ENCODE measurements at regions not wholly inside any gene's neighbourhood (a gene's known extent, or its start where the extent isn't known, plus 50 kb on each side); places are given as distances from the start of the nearest gene placed in this dataset.
"Not testable (repeated sequence)": the region's sequence is repeated elsewhere in the genome, so short reads cannot be mapped to it uniquely, and the experiment has no call there.

DNA sequence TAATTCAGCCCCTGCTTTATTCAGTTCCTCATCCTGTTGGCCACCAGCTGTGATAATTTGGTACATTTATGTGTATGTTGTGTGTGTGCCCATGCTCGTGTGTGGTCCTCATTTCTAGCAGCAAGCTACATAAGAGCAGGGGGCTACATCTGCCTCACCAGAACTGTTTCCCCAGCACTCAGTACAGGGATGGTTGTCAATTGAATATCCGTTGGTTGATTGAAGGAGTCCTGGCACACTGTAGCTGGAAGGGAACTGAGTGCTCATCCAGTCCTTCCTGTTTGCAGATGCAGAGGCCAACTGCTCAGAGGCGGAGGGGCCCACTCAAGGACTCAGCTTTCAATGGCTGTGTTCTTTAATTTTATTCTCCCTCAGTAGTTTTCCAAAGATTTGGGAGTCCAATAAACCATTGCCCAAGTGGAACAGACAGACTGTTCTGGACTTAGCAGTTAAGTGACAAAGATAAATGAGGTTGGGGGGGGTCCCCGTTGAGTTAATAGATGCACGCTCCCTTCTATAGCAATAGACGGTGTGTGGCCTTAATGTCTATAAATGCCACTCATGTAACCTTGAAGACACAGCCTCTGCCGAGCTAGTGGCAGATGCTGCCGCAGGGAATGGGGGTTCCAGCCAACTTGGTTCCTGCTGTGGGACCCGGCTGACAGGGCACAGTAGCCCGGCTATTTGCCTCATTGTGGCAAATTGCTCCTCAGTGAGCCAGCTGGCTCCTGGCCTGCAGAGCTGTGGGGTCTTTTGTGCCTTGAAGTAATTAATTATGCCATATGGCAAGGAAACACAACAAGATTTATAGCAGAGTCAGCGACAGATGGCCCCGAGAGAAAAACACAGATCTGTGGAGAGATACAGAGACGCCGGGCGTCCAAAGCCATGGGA is 71.4 kb upstream of the GRK3 start:
- DNase-seq = no peak

GRCh38 chr22:25493794-25494193 is 70.7 kb upstream of the GRK3 start:
- no peak for DNase-seq

GRCh38 chr22:25494774-25495173 is 69.7 kb upstream of the GRK3 start:
- DNase-seq = no peak

DNA sequence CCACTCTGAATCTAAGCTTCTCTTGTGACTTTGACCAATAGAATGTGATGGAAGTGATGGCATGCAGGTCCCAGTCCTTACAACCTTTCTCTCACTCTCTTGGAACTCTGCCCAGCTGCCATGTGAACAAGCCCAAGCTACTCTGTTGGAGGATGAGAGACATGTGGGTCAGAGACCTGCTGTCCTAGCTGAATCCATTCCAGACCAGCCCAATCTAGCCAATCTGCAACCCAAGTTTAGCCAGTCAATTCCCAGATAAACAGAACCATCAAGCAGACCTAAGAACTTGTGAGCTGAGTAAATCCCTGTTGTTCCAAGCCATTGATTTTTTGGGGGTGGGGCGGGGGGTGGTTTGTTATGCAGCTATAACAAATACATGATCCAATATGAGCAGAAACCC is 69.2 kb upstream of the GRK3 start:
- peak; percentile 18 for DNase-seq

DNA sequence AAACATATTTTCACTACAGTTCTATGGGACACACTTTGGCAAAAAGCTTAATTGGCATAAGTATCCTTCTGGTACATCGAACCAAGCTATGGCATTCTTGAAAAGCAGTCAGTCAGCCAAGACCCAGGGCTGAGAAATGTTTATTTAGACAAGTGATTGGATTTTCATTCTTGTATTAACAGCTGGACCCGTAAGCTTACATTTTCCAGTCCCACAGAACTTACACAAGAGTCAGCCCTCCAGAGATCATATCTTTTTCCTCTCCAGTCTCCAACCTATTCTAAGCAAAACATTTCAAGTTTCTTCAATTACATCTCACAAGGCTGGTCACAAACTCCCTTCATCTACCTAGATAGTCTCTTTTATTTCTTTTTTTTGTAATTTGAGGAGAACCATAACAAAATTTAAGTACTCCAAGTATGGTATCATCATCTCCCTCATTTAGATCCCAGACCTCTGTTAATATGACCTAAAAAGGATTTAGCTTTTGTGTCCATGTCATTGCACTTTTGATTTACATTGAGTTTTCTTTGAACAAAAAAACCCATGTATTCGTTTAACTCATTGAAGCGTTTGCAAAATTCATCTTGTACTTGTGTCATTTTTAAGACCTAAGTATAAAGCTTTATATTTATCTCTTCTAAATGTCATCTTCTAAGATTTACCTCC is 67.9 kb upstream of the GRK3 start:
- DNase-seq = no peak

GRCh38 chr22:25497181-25497641 is 67.3 kb upstream of the GRK3 start:
- peak; percentile 8 for DNase-seq

DNA sequence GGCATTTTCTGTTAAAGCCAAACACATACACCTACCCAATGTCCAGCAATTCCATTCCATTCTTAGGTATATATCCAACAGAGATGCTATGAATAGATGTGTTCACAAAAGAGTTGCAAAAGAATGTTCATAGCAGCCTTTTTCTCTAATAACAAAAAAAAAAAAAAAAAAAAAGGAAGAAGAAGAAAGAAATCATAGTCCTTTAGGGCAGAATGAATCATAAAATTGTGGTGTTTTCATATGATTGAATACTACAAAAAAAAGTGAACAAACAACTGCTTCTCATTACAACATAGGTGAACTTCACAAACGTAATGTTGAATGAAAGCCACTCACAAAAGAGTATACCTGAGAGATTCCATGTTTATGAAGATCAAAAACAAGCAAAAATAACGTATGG is 66.8 kb upstream of the GRK3 start:
- no peak for DNase-seq

- DNase-seq = not testable (repeated sequence)
Observed at GRCh38 chr22:25500671-25501070, 63.8 kb upstream of the GRK3 start.

- not testable (repeated sequence) for DNase-seq
Observed at GRCh38 chr22:25504017-25504416, 60.5 kb upstream of the GRK3 start.

- no peak for DNase-seq
Observed at GRCh38 chr22:25508161-25508560, 56.3 kb upstream of the GRK3 start.

DNA sequence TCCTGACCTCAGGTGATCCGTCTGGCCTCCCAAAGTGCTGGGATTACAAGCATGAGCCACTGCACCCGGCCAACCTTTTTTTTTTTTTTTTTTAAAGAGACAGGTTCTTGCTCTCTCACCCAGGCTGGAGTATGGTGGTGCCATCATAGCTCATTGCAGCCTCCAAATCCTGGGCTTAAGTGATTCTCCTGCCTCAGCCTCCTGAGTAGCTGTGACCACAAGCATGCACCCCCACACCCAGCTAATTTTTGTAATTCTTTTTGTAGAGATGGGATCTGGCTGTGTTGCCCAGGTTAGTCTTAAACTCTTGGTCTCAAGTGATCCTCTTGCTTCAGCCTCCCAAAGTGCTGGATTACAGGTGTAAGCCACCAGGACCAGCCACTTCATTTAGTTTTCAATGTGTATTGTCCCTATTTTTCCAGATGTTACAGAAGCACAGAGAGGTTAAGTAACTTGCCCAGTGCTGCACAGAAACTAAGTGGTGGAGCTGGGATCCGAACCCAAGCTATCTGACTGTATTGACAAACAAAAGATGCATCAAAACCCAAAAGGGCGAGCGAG is 55.6 kb upstream of the GRK3 start:
- no peak for DNase-seq

DNA sequence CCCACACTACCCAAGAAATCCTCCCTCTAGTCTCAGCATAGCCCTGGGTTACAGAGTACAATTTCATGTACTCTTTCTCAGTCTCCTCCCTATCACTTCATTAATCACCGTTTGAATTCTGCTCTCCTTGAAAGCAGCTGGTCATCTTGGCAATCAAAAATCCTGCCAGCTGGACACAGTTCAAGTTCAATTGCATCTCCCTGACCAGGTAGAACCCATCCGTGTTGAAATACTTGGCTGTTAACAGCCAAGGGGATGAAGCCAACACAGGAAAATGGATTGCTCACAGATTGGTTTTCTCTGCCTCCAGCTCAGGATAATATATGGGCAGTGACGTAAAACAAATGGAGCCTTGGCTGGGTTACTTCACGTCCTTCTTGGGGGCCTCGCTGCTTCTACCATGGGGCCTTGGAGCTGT is 55.1 kb upstream of the GRK3 start:
- no peak for DNase-seq

DNA sequence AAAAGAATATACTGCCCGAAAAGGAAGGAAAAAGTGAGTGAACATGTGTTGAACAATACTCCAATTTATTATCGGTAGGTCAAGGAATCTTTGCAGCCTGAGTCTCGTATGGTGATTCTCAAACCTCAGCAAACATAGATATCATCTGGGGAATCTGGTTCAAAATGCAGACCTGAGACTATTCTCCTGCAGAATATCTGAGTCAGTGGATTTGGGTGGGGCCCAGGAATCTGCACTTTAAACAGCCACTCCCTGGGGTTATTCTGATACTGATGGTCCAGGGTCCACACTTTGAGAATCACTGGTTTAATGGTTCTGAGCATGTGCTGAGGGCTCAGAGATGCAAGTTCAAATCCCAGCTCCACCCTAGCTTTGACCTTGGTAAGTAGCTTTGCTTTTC is 53.6 kb upstream of the GRK3 start:
- DNase-seq = no peak

DNA sequence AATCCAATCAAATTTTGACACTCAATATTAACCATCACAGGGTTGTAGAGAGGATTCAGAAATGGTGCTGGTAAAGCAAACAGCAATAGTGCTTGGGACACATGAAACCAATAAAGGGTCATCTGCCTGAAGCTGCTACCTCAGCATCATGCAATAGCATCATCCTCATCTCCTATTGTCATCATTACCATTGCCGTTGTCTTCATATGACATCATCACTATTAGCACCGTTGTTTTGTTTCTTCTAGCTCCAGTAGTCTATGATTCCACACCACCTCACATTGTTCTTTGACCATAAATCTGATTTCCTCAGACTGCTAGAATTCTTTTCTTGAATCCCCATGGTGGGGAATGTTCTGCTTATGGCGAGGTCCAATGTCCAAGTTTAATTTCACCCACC is 52.8 kb upstream of the GRK3 start:
- no peak for DNase-seq

GRCh38 chr22:25514436-25515180 is 49.9 kb upstream of the GRK3 start:
- DNase-seq = peak; percentile 9
